ENCODE measurements at regions not wholly inside any gene's neighbourhood (a gene's known extent, or its start where the extent isn't known, plus 50 kb on each side); places are given as distances from the start of the nearest gene placed in this dataset.
"Not testable (repeated sequence)": the region's sequence is repeated elsewhere in the genome, so short reads cannot be mapped to it uniquely, and the experiment has no call there.

DNA sequence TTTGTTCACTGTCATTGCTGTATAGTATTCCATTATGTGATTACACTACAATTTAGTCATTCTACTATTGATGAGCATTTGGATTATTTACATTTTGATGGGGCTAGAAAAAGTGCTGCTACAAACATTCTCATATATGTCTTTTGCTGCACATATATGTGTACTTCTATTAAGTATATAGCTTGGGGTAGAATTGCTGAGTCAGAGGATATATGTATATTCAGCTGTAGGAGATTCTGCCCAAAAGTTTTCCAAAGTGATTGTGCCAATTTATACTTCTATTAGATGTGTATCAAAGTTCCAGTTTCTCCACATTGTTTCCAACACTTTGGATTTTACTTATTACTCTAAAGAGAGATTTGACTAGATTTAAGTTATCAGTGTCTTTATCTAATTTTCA is 101.7 kb upstream of the UGP2 start:
- no peak for DNase-seq (ENCODE audit: low spot score)

DNA sequence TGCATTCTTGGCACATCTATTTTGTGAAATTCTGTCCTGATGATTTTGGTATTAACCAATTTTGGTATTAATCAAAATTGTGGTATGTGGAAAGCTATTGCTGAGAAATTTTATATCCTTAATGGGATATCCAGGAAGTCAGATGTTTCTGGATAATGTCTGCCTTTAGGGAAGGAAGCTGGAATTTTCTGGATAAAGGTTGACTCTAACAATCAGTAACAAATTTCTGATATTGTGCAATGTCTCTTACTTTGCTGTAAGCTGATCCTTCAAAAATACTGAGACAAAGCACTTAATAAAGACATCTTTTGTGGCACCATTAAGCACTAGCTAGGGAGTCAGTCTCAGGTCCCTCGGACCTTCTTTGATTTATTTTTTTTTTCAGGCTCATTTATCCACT is 100.8 kb upstream of the UGP2 start:
- no peak for DNase-seq (ENCODE audit: low spot score)

DNA sequence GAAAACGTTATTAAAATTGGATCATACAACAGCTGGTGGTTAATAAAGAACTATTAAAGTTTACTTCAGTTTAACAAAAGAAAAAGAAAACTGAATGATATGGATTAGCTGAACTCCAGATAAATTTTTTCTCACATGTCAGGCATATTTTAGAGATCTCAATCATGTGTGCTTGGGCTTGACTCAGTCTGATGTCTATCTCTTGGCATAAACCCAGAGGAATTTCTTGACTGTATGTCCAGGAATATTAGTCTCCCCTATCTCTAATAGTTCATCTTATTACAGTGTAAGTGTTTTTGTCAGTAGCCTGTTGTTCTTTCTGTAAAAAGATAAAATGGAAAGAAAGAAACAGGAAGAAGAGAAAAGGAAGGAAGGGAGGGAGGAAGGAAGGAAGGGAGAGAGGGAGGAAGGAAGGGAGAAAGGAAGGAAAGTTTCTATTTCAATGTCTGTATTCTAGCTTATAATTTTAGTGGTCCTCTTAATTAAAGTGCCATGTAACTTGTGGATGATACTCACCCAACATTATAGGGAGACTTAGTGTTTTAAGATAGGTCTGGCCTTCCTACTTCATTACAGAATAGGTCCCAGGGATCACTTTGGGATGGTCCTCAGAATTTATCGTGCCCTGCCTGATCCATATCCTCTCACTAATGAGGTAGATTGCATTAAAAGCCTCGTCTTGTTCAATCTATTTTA is 99.7 kb upstream of the UGP2 start:
- no peak for DNase-seq (ENCODE audit: low spot score)

DNA sequence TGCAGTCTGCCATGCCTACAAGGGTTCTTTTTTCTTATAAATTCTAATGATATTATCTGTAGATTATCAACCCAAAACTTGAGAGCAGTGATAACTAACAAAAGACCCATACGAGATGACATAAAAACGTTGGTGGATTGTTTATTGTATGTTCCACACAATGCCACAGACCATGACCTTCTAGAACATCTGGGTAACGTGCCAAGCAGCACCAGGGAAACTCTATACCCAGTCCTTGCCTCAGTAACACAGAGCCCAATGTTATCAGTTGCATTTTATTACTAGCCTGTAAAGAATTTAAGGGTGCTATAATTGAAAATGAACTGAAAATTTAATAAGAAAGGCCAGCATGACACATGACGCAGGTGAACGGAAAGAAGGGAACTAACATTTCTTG is 99.1 kb upstream of the UGP2 start:
- DNase-seq (ENCODE audit: low spot score), result no peak

DNA sequence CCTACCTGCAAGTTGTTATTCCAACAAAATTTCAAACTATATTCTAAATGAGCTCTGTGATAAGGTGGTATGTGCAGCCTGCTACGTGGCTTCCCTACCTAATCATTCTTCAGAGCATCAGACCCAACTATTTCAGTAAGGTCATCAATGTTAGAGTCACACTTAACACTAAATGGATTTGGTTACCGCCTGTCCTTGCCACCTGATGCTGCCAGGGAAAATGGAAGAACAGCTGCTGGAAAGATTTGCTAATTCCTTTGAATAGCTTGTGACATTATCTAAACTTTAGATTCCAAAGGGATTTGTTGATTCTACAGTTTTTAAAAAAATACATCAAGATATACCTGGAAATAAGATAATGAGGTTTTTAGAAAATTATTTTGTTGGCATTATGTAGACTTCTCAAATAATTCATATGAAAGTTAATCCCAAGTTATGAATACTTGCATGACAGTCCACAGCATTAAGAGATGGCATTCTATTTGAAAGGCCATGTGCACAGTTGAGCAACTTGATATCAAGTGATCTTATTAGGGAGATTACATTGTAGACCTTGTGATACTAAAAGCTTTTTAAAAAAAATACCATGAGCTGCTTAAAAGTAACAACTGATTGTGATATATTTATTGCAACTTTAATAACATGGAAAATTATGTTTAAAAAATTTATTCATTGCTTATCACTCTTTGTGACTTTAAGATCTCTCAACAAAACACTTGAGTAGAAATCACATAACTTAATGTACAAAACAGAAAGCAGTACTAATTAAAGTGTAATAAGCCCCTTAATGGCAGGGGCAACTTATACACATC is 98.3 kb upstream of the UGP2 start:
- no peak for DNase-seq (ENCODE audit: low spot score)

DNA sequence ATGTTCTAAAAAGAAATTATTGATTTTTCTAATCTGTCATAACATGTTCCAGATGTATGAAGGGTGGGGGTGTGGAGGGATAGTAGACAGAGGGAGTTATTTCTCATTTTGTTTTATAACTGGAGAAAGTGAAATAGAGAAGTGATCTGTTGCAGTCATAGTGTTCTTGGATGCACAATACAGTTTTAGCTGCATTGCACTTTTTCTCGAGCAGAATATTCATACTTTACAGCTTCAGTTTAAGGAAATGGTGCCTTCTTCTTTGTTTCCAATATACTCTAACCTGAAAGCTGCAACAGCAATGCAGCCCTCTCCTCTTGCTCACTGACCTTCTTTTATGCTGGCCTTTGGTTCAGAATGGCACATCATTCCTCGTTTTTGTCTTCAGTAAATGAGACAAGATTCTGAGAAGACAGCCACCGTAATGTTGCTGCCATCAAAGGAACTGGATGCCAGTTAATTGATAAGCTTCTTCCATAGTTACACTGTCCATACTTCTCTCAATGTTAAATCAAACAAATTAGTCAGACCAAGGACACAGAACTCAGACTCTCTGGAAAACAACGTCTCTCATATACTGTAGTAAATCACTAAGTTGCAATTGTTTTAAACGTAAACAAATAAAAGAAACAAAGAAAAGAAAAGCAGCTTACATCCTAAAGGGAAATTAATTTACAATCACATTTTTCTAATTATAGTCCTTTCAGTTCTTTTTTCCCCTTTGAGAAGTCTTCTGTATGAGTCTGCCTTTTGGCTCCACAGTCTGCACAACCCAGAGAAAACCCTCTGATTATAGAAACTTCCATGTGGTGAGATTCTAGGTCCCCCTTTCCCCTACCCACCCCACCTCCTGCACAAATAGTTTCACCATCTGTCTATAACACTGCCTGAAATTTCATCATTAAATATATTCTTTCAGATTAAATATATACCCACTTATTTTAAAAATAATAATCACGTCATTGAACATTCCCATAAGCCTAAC is 97.4 kb upstream of the UGP2 start:
- DNase-seq (ENCODE audit: low spot score), result no peak

DNA sequence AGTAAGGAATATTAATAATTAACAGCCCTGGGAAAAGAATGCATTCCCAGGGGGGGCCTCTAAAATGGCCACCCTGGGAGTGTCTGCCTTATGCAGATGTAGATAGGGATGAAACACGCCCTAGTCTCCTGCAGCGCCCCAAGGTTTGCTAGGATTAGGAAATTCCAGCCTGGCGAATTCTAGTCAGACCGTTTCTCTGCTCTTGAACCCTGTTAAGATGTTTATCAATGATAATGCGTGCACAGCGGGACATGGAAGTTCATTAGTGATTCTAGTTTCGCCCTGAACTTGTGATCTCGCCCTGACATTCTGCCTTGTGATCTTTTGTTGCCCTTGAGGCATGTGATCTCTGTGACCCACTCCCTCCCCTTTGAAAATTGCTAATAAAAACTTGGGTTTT is 95.1 kb upstream of the UGP2 start:
- not testable (repeated sequence) for DNase-seq (ENCODE audit: low spot score)

DNA sequence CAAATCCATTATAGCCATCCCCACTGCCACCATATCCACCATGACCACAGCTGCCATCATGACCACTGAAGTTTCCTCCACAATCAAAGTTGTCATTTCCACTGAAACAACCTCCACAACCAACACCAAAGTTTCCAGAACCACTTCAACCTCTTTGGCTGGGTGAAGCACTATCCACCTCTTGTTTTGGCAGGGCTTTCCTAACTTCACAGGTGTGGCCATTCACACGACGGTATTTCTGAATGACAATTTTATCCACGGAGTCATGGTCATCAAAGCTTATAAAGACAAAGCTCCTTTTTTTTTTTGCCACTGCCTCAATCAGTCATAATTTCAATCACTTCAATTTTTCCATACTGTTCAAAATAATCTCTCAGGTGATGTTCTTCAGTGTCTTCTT is 89.8 kb upstream of the UGP2 start:
- no peak for DNase-seq (ENCODE audit: low spot score)

DNA sequence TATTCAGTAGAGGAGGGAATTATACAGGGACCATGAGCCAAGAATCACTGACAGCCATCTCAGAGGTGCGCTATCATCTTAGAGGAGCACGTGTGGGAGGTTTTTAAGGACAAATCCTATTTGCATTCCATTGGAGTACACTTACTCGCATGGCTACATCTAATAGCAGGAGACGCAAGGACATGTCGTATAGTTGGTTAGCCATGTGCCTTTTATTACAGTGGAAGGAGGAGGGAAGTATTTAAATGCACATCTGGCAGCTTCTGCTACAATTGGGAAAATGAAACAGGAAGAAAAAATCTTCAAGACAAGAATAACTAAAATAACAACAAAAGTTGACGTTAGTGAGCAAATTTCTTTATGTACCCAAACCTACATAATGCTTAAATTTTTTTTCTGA is 86.5 kb upstream of the UGP2 start:
- DNase-seq (ENCODE audit: low spot score), result peak; percentile 8

DNA sequence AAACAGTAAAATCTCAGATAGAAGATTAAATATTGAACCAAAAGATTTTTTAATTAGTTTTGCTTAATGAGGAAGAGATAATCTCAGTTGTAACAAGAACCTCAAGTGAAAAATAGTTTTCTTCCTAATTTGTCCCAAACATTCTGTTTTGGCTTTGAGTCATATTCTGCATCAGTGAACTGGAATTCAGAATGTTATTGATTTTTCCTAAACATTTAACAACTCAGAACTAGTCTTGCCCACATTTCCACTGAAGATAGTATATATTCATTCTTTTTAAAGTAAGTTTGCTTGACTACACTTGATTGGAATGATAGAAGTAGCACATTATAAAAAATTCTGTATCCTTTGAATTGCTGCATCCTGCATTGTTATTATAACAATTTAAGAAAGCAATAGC is 85.7 kb upstream of the UGP2 start:
- no peak for DNase-seq (ENCODE audit: low spot score)

DNA sequence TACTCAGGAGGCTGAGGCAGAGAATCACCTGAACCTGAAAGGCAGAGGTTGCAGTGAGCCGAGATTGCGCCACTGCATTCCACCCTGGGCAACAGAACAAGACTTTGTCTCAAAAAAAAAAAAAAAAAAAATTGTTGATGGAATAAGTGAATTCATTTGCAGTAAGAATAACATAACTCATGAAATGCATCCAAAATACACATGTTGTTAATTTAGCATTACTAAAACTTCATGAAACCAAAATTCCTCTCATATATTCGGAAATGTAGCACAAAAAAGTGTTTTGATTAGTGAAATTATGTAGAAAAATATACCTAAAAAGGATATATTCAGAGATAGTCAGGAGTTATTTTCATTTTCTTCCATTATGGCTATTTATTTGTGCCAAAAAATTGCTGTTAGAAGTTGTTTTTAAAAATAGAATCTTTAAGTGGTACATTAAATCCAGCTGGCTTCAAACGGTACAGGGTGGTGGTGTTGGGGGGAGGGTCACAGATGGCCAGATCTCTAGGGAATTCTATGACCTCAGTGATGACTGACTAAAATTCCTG is 78.2 kb upstream of the UGP2 start:
- DNase-seq (ENCODE audit: low spot score), result no peak

DNA sequence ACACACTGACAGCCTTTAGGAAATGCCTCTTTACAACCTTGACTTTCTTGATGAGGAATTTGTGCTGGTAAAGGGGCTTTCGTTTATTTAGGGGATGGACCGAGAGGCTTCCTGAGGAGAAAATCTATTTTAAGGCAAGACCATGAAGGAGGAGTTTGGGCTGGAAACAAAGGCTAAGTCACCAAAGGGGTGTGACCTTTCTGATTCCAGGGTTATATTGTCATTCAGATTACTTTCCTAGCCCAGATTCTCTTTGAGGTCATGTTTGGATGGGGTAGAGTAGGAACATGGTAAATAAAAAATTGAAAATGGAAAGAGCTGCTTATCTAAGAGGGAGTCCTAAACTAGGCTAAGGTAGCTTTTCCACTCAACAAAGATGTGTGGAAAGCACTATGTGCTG is 77.1 kb upstream of the UGP2 start:
- DNase-seq (ENCODE audit: low spot score), result no peak

DNA sequence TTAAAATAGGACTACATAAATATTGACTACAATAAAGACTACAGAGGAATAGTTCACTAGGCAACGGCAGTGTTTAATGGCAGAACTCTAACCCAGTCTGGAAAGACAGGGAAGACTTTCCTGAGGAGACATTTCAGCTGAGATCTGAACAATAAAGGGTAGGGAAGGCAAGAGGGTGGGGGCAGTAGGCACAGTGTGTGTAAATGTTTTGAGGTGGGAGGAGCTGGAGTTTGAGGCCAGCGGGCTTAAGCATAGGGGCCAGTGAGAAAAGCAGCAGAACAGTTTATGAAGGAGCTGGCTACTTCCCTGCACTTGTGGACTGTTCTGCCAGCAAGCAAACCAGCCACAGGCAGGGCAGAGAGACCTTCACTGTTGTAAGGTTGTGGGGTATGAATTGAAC is 76.6 kb upstream of the UGP2 start:
- no peak for DNase-seq (ENCODE audit: low spot score)

DNA sequence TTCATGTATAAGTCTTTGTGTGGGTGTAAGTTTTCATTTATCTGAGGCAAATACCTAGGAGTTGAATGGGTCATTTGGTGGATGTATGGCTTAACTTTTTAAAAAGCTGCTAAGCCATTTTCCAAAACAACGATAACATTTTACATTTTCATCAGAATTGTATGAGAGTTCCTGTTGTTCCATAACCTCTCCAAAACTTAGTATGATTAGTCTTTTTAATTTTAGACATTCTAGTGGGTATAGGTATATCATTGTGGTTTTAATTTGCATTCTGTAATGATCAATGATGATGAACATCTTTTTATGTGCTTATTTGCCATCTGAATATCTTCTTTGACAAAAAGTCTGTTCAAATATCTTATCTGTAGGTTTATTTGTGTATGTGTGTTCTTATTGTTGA is 74.4 kb upstream of the UGP2 start:
- DNase-seq (ENCODE audit: low spot score), result no peak

DNA sequence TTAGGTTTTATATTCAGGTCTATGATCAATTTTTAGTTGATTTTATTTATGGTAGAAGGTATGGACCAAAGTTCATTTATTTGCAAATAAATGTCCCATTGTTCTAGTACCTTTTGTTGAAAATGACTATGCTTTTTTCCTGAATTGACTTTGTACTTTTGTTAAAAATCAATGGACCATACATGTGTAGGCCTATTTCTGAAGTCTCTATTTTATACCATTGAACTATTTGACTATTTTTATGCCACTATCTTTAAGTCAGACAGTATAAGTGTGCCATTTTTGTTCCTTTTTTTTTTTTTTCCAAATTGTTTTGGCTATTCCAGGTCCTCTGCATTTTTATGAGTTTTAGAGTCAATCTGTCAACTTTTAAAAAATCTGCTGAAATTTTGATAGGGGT is 73.6 kb upstream of the UGP2 start:
- DNase-seq (ENCODE audit: low spot score), result no peak

DNA sequence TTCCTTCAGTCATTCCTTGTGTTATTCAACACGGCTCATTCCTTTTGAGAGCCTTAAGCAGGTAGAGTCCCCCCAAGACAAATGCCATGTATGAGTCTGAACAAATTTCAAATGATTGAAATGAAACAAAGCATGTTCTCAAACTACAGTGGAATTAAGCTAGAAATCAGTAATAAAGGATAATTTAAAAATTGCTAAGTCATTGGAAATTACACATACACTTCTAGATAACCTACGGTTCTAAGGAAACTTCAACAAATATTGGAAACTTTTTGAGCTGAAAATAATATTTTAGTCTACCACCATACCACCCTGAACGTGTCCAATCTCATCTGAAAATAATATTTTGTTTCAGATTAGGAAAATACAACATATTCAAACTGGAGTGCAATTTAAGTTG is 71.8 kb upstream of the UGP2 start:
- no peak for DNase-seq (ENCODE audit: low spot score)

DNA sequence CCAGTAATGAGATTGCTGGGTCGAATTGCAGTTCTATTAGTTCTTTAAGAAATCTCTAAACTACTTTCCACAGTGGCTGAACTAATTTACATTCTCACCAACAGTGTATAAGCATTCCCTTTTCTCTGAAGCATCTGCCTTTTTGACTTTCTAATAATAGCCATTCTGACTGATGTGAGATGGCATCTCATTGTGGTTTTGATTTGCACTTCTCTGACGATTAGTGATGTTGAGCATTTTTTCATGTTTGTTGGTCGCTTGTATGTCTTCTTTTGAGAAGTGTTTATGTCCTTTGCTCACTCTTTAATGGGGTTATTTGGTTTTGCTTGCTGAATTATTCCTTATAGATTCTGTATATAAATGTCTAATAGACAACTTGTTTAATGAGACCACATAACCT is 69.6 kb upstream of the UGP2 start:
- no peak for DNase-seq (ENCODE audit: low spot score)

DNA sequence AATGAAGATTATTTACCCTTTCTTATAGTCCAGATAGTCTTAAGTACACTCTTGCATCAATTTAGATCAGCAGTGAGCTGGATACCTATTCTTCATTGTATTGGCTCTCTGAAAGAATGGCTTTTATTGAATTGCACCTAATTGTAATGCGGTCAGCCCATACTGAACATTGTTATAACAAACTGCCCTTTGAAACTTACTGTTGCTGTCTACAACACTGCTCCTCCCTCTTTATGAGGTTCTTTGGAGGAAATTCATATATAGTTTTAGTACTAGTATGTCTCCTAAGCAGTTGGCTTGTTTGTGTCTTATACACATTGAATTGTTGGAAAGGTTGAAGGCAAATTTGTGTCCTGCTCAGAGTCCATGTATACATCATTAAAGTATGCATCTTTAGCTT is 66.5 kb upstream of the UGP2 start:
- DNase-seq (ENCODE audit: low spot score), result no peak

DNA sequence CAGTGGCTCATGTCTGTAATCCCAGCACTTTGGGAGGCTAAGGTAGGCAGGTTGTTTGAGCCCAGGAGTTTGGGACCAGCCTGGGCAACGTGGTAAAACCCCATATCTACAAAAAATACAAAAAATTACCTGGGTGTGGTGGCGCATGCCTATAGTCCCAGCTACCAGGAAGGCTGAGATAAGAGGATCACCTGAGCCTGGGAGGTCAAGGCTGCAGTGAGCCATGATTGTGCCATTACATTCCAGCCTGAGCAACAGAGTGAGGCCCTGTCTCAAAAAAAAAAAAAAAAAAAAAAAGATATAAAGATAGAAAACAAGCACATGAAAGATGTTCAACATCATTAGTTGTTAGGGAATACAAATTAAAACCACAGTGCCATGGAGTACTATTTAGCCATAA is 65.3 kb upstream of the UGP2 start:
- no peak for DNase-seq (ENCODE audit: low spot score)

DNA sequence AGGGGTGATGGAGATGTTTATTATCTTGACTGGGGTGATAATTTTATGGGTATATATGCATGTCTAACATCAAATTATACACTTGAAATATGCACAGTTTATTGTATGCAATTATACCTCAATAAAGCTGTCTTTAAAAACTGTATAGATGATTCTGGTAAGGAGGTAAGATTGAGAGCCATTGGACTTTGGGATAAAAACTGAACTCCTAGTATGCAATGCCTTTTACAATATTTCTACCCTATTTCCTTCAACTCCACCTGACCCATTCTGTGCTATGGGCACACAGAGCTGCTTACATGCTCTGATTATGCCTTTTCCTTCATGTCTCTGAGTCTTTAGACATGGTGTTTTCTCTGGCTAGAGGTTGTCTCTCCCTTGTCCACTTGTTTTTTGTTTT is 63.9 kb upstream of the UGP2 start:
- DNase-seq (ENCODE audit: low spot score), result no peak

DNA sequence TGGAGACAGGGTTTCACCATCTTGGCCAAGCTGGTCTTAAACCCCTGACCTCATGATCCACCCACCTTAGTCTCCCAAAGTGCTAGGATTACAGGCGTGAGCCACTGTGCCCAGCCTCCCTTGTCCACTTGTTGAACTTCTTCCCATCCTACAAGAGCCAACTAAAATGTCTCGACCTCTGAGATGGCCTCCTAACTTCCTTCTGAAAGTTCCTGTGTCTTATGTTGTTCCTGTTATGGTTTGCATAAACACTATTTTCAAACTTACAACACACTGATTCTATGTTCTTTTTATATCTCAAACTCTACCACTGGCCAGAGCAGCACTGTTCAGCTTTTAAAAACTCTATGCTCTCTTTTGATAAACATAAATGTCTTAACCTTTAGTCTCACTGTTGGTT is 63.3 kb upstream of the UGP2 start:
- DNase-seq (ENCODE audit: low spot score), result no peak

DNA sequence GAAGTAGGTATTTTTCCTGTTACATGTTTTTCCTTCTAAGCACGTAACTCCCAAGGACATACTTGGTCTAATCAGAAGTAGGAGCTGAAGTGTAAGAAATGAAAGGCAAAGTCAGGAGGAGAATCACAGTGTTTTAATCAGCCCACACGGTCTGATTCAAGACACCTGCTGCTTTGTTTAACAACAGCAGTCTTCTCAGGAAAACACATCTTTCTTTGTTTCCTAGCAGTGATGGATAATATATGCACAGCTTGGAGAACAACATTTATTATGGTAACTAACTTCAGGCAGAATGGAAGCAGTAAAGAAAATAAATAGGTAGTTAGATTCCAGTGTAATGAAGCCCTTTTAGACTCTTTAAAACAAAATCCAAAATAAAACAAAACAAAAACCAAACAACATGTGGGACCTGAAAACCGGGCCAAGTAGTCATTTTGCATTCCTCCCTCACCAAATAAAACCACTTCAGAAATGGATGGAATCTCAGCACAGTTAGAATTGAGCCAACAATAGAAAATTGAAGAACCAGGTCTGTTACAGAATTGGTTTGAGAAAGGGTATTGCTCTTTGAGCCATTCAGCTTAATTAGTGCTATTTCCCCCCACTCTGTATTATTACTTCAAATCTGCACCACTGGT is 61.1 kb upstream of the UGP2 start:
- no peak for DNase-seq (ENCODE audit: low spot score)

Measured in germinal center (tissue), 1 donor.